GM19463 (cell line): ENCODE measurements at regions not wholly inside any gene's neighbourhood (a gene's known extent, or its start where the extent isn't known, plus 50 kb on each side); places are given as distances from the start of the nearest gene placed in this dataset.

Experiments used
- ATAC-seq: cut with Tn5 transposase; IDR thresholded peaks from one replicate; pipeline ENCODE4 v1.9.1; 2021; ENCODE audit warnings: mild to moderate bottlenecking, moderate library complexity; ENCODE audit not compliant: unreplicated experiment

- ATAC-seq: no peak
Measured at GRCh38 chr2:188713961-188714360, 260.2 kb upstream of the COL3A1 start.

GRCh38 chr2:188720811-188721605 lies 253.2 kb upstream of the COL3A1 start:
- no peak for ATAC-seq

- ATAC-seq: no peak
Measured at GRCh38 chr2:188721784-188722183, 252.4 kb upstream of the COL3A1 start.

- ATAC-seq: no peak
Measured at GRCh38 chr2:188725746-188726360, 248.3 kb upstream of the COL3A1 start.

GRCh38 chr2:188726626-188727247 lies 247.4 kb upstream of the COL3A1 start:
- ATAC-seq: no peak

- ATAC-seq: no peak
Measured at GRCh38 chr2:188727846-188728245, 246.3 kb upstream of the COL3A1 start.

GRCh38 chr2:188734691-188735090 lies 239.5 kb upstream of the COL3A1 start:
- no peak for ATAC-seq

GRCh38 chr2:188746727-188747126 lies 227.4 kb upstream of the COL3A1 start:
- ATAC-seq: no peak

- no peak for ATAC-seq
Measured at GRCh38 chr2:188751816-188752215, 222.4 kb upstream of the COL3A1 start.

GRCh38 chr2:188752311-188752710 lies 221.9 kb upstream of the COL3A1 start:
- ATAC-seq: no peak

- no peak for ATAC-seq
Measured at GRCh38 chr2:188762151-188762550, 212.0 kb upstream of the COL3A1 start.

GRCh38 chr2:188765522-188766470 lies 208.4 kb upstream of the COL3A1 start:
- peak; percentile 84 for ATAC-seq

GRCh38 chr2:188766471-188766856 lies 207.7 kb upstream of the COL3A1 start:
- ATAC-seq: no peak

GRCh38 chr2:188767176-188767575 lies 207.0 kb upstream of the COL3A1 start:
- no peak for ATAC-seq

GRCh38 chr2:188770296-188770695 lies 203.9 kb upstream of the COL3A1 start:
- ATAC-seq: no peak

- no peak for ATAC-seq
Measured at GRCh38 chr2:188773075-188773474, 201.1 kb upstream of the COL3A1 start.

GRCh38 chr2:188776634-188777033 lies 197.5 kb upstream of the COL3A1 start:
- ATAC-seq: no peak

GRCh38 chr2:188784269-188784762 lies 189.9 kb upstream of the COL3A1 start:
- ATAC-seq: no peak

GRCh38 chr2:188785061-188785460 lies 189.1 kb upstream of the COL3A1 start:
- ATAC-seq: no peak

GRCh38 chr2:188785490-188785889 lies 188.7 kb upstream of the COL3A1 start:
- ATAC-seq: no peak

- no peak for ATAC-seq
Measured at GRCh38 chr2:188786368-188786841, 187.8 kb upstream of the COL3A1 start.
